GM21576 (cell line): ENCODE measurements at regions not wholly inside any gene's neighbourhood (a gene's known extent, or its start where the extent isn't known, plus 50 kb on each side); places are given as distances from the start of the nearest gene placed in this dataset.

ENCODE experiments used
- ATAC-seq: cut with Tn5 transposase; IDR thresholded peaks from one replicate; pipeline ENCODE4 v1.9.1; 2021; ENCODE audit warnings: mild to moderate bottlenecking, moderate library complexity; ENCODE audit not compliant: unreplicated experiment

DNA sequence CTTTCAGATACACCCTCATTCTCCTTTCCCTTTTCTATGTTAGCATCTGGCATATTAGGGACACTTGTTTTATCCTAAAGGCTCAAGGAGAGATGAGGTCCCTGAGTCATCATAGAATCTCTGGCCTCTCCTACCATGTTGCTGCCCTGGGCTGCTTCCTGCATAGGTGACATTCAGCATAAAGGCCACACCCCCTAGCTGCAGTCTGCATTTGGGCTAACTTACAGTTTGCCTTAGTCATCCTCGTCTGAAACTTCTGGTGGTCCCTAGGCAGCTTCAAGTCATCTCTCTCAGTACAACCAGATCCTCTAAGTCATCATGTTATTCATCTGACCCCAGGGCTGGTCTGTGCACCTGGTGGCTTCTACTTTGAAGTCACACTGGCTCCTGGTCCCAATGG lies 982.7 kb upstream of the NR2F2 start:
- no peak for ATAC-seq

DNA sequence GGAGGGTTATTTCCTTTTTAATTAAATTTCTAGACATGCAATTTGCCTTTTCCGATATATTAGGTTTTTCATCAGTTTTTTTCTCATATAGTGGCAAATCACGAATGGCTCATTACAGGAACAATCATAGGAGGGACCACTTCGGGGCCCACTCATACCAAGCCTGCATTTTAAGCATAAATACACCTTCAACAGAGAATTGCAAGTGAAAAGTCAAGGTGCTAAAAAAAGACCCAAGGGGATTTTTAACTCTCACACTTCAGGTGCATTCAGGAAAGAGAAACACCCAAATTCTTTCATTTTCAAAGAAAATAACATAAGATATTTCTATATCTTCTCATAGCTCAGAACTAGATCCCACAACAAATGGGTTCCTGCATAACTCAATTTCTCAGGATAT lies 979.6 kb upstream of the NR2F2 start:
- ATAC-seq, result no peak

- ATAC-seq, result no peak
Measured at GRCh38 chr15:95352631-95353187, 977.8 kb upstream of the NR2F2 start.

DNA sequence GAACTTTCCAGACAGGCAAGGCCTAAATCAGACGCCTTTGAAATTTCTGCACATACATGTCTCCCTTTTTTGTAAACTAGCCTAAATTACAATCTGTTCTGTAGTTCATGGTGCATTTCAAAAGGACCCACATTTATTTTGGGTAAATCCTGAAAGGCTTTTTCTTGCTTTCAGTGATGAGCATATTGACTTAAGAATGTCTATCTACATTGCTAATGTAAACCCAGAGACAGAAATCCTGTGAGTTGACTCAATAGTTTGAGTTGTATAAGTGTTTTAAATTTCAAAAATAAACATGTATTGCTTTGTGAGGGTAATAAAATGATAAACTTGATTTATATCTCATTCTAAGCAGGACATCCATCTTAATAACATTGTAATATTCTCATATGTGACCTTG lies 977.0 kb upstream of the NR2F2 start:
- ATAC-seq, result no peak

GRCh38 chr15:95359966-95360365 lies 970.5 kb upstream of the NR2F2 start:
- ATAC-seq, result no peak

DNA sequence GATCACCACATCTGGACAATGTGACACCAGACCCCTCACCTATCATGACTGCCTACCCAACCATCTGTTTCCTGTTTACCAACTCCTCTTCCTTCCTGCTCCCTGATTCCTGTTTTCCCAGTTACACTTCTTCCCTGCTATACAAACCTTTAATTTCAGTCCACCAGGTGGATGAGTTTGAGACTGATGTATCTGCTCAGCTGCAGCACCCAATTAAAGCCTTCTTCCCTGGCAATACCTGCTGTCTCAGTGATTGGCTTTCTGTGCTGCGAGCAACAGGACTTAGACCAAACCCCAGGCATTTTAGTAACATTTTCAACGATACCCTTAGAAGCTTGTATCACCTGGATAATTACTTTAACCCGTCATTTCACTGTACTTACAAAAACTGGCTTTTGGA lies 968.2 kb upstream of the NR2F2 start:
- no peak for ATAC-seq

DNA sequence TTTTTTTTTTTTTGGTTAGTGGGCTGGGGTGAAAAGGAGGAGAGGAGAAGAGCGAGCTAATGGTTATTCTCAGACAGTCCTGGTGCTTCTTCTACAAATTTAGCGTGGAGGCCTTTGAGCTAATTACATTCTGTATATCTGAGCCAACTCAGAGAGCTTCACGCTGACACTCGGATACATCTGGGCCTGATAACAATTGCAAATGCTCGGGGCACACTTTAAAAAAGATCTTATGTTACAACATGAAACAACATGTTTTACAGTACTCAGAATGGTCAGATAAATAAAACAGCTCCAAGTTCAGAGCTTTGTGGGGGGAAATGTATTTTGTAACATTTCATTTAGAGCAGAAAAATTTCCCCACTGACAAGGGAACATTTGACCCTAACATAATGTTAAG lies 966.9 kb upstream of the NR2F2 start:
- ATAC-seq, result no peak

DNA sequence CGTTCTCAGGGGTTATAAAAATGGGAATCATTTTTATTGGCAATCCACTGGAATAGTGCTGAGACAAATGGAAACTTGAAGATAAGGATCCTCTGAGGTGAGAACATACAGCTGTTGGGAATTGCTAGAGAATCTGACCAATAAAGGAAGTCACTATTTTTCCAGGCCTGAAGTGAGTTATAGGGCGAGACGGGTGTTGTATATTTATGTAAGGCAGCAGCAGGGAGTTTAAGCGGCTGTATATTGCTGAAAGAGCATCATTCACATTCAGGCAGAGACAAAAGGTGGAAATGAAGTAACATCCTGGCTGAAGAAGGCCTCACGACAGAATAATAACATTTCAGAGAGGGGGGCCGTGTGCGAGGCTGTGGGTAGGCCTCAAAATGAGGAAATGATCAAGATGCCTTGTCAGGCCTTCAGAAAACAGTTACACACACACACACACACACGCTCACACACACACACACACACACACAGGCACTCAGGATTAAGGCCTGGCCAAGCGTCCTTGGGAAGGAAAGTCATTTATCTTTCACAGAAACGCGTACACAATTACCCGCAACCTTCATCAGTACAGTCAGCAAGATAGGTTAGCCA lies 964.9 kb upstream of the NR2F2 start:
- no peak for ATAC-seq

- ATAC-seq, result no peak
Measured at GRCh38 chr15:95368191-95368590, 962.3 kb upstream of the NR2F2 start.

DNA sequence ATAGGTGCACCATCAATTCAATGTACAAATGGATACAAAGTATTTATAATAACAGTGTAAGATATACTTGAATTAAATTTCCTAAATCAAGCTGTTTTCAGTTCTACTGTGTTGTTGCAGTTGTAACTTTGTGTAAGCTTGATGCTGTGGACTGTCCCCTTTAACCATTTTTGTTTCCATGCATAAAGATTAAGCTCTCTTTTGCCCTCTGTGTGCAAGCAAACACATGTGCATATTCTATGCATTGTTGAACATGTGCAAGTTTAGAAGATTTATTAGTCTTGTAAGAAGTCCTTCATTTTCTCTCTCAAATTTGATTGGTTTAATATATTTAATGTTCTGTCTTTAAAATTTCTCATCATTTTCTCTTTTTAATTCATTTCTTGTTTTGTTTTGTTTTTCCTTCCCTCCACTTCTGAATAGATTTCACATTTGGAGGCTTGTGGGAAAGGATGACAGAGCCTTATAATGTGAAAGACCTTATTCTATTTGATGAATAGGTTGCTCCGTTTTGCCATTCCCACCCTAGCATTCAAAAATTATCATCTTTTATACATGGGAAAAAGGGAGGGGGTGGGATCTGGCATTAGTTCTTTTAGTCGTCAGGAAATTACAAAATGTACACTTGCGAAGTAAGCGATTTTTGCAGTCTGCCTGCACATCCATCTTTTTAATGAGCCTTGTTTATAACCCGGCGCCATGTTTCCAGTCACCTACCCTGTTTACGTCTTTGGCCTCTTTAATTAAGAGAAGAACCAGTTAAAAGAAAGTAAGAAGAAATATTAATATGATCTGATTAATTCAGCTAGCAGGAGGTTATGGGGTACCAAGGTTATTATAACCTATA lies 961.5 kb upstream of the NR2F2 start:
- no peak for ATAC-seq

DNA sequence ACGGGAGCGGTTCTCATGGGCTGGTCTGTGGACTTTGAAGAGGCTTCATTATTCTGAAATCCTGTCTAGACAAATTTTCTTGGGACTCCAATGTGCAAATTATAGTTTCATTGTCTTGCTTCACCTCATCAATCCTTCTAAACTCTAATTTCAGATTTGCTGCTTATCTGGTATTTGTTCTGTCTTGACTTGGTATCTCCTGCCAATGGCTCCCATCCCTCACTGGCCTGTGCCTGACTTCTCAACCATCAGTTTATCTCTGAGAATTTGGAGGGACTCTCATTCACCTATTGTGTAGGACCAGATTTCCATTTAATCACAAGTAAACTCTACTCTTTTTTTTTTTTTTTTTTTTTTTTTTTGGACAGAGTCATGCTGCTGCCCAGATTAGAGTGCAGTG lies 960.2 kb upstream of the NR2F2 start:
- ATAC-seq, result no peak

DNA sequence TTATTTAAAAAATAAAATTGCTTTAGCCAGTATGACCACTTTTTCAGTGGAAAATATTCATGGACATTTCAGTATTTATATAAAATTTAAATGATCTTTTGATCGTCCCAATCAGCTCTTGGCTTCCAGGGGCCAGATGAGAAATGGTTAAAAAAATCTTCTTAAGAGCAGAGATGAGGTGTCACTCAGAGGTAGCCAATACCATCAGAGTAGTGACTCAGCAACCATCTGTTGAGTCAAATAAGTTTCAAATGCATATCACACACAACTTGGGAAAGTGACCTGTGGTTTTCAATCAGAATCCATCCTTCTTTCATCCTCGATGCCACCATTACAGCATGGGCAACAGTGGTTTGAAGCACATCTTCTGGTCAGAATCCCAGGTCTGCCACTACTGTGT lies 958.8 kb upstream of the NR2F2 start:
- ATAC-seq, result no peak

GRCh38 chr15:95375281-95375680 lies 955.2 kb upstream of the NR2F2 start:
- ATAC-seq, result no peak

- no peak for ATAC-seq
Measured at GRCh38 chr15:95377258-95377852, 953.1 kb upstream of the NR2F2 start.

GRCh38 chr15:95394186-95395067 lies 936.1 kb upstream of the NR2F2 start:
- ATAC-seq, result no peak

DNA sequence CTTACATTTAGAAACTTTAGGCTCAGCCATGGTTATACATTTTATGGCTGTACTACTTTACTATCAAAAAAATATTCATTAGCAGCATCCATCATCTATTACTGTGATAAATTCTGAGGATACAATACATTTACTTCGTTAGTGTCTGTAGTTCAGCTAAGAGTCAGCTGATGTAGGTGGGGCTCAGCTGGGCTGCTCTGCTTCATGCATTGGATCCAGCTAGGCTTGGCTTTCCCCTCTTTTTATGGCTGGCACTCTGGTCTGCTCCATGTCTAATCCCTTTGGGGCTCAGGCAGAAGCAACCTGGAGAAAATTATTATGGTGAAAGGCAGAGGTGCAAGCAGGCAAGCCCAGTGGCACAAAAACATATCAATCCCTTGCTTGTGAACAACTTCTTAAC lies 930.1 kb upstream of the NR2F2 start:
- no peak for ATAC-seq

GRCh38 chr15:95401587-95401986 lies 928.9 kb upstream of the NR2F2 start:
- no peak for ATAC-seq

- ATAC-seq, result no peak
Measured at GRCh38 chr15:95405447-95405846, 925.1 kb upstream of the NR2F2 start.

- no peak for ATAC-seq
Measured at GRCh38 chr15:95407534-95407933, 923.0 kb upstream of the NR2F2 start.

DNA sequence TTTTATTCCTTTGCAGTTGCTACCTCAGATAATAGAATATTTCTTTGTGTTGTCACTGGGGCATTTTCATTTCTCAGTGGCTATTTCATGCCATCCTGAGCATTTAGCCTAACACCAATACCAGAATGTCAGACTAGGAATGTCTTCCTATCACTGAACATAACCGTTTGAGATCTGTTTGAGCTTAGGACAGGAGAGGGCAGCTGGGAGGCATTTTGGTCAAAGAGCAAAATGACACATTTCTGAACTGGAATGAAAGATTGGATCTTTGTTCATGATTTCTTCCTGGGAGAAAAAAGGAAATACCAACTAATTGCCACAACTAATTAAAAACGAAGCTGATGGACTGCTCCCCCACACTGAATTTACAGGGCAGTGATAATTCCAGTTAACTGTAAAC lies 921.3 kb upstream of the NR2F2 start:
- ATAC-seq, result no peak
